GM23248 (cell line): ENCODE measurements at regions not wholly inside any gene's neighbourhood (a gene's known extent, or its start where the extent isn't known, plus 50 kb on each side); places are given as distances from the start of the nearest gene placed in this dataset.
"Not testable (repeated sequence)": the region's sequence is repeated elsewhere in the genome, so short reads cannot be mapped to it uniquely, and the experiment has no call there.

ENCODE experiments used
- DNase-seq: peaks from one replicate; pipeline ENCODE4 v3.0.0-alpha.2; 2015
- H2AFZ ChIP-seq: fragments of 200-600 bp; sonication (generic); 2 replicates; pipeline ENCODE4 v1.6.1; 2016; ENCODE audit warnings: antibody characterized with exemption
- H3F3A ChIP-seq: fragments of 200-600 bp; sonication (generic); 2 replicates; pipeline ENCODE4 v1.6.1; 2016; ENCODE audit warnings: mild to moderate bottlenecking, antibody characterized with exemption, mixed run types; ENCODE audit not compliant: insufficient read depth
- H3K27ac ChIP-seq: fragments of 200-600 bp; sonication (generic); 2 replicates; pipeline ENCODE4 v1.5.1; 2016; ENCODE audit warnings: mild to moderate bottlenecking
- H3K27me3 ChIP-seq: fragments of 200-600 bp; sonication (generic); replicated peaks from 2 replicates; pipeline ENCODE4 v1.6.1; 2016; ENCODE audit warnings: mild to moderate bottlenecking; ENCODE audit not compliant: insufficient read depth
- H3K36me3 ChIP-seq: fragments of 200-600 bp; sonication (generic); 2 replicates; pipeline ENCODE4 v1.6.1; 2016; ENCODE audit warnings: low read depth, mild to moderate bottlenecking
- H3K4me1 ChIP-seq: fragments of 200-600 bp; sonication (generic); 2 replicates; pipeline ENCODE4 v1.6.1; 2016; ENCODE audit warnings: mild to moderate bottlenecking; ENCODE audit not compliant: insufficient read depth
- H3K4me2 ChIP-seq: fragments of 200-600 bp; sonication (generic); one replicate; pipeline ENCODE4 v1.6.1; 2016; ENCODE audit warnings: mild to moderate bottlenecking; ENCODE audit not compliant: unreplicated experiment
- H3K4me3 ChIP-seq: fragments of 200-600 bp; sonication (generic); 2 replicates; pipeline ENCODE4 v1.5.1; 2016; ENCODE audit warnings: mild to moderate bottlenecking
- H3K79me2 ChIP-seq: fragments of 200-600 bp; sonication (generic); 2 replicates; pipeline ENCODE4 v1.6.1; 2016; ENCODE audit warnings: mild to moderate bottlenecking; ENCODE audit not compliant: insufficient read depth
- H3K9ac ChIP-seq: fragments of 200-600 bp; sonication (generic); 2 replicates; pipeline ENCODE4 v1.6.1; 2016; ENCODE audit warnings: mild to moderate bottlenecking
- H3K9me2 ChIP-seq: fragments of 200-600 bp; sonication (generic); 2 replicates; pipeline ENCODE4 v1.6.1; 2016; ENCODE audit warnings: mixed run types, mild to moderate bottlenecking, moderate library complexity; ENCODE audit not compliant: insufficient read depth
- H3K9me3 ChIP-seq: fragments of 200-600 bp; sonication (generic); one replicate; pipeline ENCODE4 v1.6.1; 2017; ENCODE audit warnings: low read depth
- H4K20me1 ChIP-seq: fragments of 200-600 bp; sonication (generic); 2 replicates; pipeline ENCODE4 v1.6.0; 2016; ENCODE audit not compliant: insufficient read depth
- EZH2 ChIP-seq: fragments of 200-600 bp; sonication (generic); IDR thresholded peaks from 2 replicates; pipeline ENCODE4 v1.6.1; 2018; ENCODE audit warnings: antibody characterized with exemption, mild to moderate bottlenecking; ENCODE audit not compliant: insufficient read depth, poor library complexity, severe bottlenecking
- EZH2phosphoT487 ChIP-seq: fragments of 200-600 bp; sonication (generic); IDR thresholded peaks from 2 replicates; pipeline ENCODE4 v1.6.1; 2018; ENCODE audit warnings: antibody characterized with exemption, moderate library complexity, mild to moderate bottlenecking, low read depth; ENCODE audit not compliant: insufficient read depth
- WGBS, 2 experiments: methylation state at CpG; one replicate each; pipeline ENCODE4 v1.1.6; 2015 to 2017; ENCODE audit warnings: low lambda C conversion rate in 2 of 2, low coverage in 1 of 2; ENCODE audit errors: missing lambda C conversion rate in 2 of 2; 5-methylcytosine and 5-hydroxymethylcytosine counted together
- in situ Hi-C: fragments of 300-500 bp; cut with MboI; formaldehyde crosslinking; loops from 2 replicates; pipeline ENCODE4 v1.15.0; 2020

DNA sequence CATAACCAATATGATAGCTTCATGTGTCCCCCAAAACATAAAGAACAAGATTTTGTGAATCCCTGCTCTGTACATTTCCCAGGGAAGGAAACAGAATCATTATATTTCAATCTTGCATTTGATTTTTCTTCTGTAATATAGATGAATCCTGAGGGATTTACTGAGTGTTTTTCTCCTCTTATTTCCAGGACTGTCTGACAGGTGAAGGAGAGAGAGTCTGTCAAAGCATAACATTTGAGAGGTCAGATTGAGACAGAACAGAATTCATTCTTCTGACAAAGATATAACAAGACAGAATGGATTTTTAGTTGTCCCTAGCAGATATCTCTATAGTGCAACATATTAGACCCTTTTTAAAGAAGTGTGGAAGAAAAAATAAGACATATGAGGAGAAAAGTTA lies 354.5 kb upstream of the IZUMO3 start:
- Histone ChIP-seq H3K9me3 (peaks cover 5% of the 10 kb centered on the region), H3K36me3 (no peaks in the 10 kb centered on the region), H3K79me2 (no peaks in the 10 kb centered on the region), H3K9ac (no peak overlapping the region), H3F3A (no peaks in the 10 kb centered on the region), H4K20me1 (no peaks in the 10 kb centered on the region), H3K4me3 (no peak overlapping the region), H3K4me2 (no peak overlapping the region), H3K27ac (no peak overlapping the region), H3K4me1 (no peaks in the 10 kb centered on the region), H3K9me2 (no peaks in the 10 kb centered on the region), H2AFZ (no peak overlapping the region), H3K27me3 (no peaks in the 10 kb centered on the region)
- no peak for DNase-seq
- in situ Hi-C loops = no loop called here
- no peak for TF ChIP-seq EZH2
- no peak for TF ChIP-seq EZH2phosphoT487

DNA sequence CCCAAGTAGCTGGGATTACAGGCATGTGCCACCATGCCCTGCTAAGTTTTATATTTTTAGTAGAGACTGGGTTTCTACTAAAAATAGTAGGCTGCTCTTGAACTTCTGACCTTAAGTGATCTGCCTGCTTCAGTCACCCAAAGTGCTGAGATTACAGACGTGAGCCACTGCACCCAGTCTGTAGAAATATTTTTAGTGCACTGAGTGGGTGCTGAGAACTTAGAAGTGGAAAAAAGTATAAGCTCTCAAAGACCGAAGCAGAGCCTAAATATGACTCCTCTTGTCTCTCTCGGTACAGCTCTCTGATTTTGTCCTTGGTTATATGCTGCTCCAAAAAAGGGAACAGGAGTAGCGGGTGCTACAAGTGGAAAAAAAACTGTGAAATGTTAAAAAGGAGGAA lies 353.8 kb upstream of the IZUMO3 start:
- H3F3A ChIP-seq = no peaks in the 10 kb centered on the region

DNA sequence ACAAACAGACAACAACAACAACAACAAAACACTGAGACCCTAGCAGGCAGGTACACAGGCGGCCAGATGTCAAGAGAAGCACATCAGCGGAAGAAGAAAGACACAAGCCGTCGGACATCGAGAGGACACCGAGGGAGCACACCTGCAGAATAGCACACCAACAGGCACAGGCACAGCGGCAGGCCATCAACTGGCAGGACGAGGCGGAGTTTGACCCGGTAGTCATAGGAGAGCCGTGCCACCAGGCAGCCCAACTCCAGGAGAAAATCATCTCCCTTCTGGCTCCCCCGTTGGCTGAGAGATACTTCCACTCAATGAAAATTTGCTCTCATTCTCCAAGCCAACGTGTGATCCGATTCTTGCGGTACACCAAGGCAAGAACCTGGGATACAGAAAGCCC lies 352.1 kb upstream of the IZUMO3 start:
- Histone ChIP-seq H3K4me1 (no peaks in the 10 kb centered on the region), H3K9me2 (no peaks in the 10 kb centered on the region), H3K36me3 (no peaks in the 10 kb centered on the region), H4K20me1 (no peaks in the 10 kb centered on the region), H2AFZ (no peak overlapping the region), H3K79me2 (no peaks in the 10 kb centered on the region), H3F3A (no peaks in the 10 kb centered on the region), H3K27ac (no peak overlapping the region), H3K27me3 (no peaks in the 10 kb centered on the region), H3K9ac (no peak overlapping the region), H3K4me2 (no peak overlapping the region), H3K4me3 (no peak overlapping the region), H3K9me3 (peaks cover 5% of the 10 kb centered on the region)
- DNase-seq = no peak
- 63 to 72% methylated on average over 15 of the region's 15 CpGs for WGBS, 2 experiments
- in situ Hi-C loops = no loop called here
- no peak for TF ChIP-seq EZH2
- TF ChIP-seq EZH2phosphoT487 = no peak

More for the DNA sequence above, 353.8 kb upstream of the IZUMO3 start:
- Histone ChIP-seq H3K4me2 (no peak overlapping the region), H3K4me3 (no peak overlapping the region), H3K27me3 (no peaks in the 10 kb centered on the region), H3K27ac (no peak overlapping the region), H3K79me2 (no peaks in the 10 kb centered on the region), H3K36me3 (no peaks in the 10 kb centered on the region), H3K4me1 (no peaks in the 10 kb centered on the region), H3K9me3 (peaks cover 5% of the 10 kb centered on the region), H3K9me2 (no peaks in the 10 kb centered on the region), H2AFZ (no peak overlapping the region), H4K20me1 (no peaks in the 10 kb centered on the region), H3K9ac (no peak overlapping the region)
- no peak for TF ChIP-seq EZH2phosphoT487
- WGBS, 2 experiments = 17 to 25% methylated on average over 4 of the region's 4 CpGs
- in situ Hi-C loops = no loop called here
- no peak for DNase-seq

DNA sequence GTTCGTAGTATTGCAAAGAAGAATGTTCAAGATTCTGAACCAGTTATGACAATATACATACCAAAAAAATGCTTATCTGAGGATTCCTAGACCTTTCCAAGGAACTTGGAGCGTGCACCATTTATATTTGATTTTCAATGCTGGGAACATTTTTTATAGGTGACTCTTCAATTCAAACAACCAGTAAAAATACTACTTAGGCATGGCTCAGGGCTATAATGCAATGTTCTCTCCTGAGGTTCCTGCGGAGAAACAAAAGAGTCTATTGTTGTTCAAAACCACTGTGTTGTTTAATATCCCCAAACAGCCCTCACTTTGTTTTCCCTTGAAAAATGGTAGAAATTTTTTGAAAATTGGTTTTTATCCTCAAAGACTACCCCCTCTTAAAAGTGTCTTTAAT lies 335.7 kb upstream of the IZUMO3 start:
- H3K36me3 ChIP-seq = no peaks in the 10 kb centered on the region
- H3K4me2 ChIP-seq = no peak overlapping the region
- 26 to 35% methylated on average over 3 of the region's 3 CpGs for WGBS, 2 experiments
- H2AFZ ChIP-seq = no peak overlapping the region
- H3K27ac ChIP-seq = no peak overlapping the region
- H3F3A ChIP-seq = no peaks in the 10 kb centered on the region
- DNase-seq = no peak
- TF ChIP-seq EZH2 (no peak), EZH2phosphoT487 (no peak)
- in situ Hi-C loops = no loop called here
- H3K9me2 ChIP-seq = no peaks in the 10 kb centered on the region
- H3K79me2 ChIP-seq = no peaks in the 10 kb centered on the region
- H3K9ac ChIP-seq = no peak overlapping the region
- H3K27me3 ChIP-seq = no peaks in the 10 kb centered on the region
- peaks cover 3% of the 10 kb centered on the region for H3K9me3 ChIP-seq
- no peaks in the 10 kb centered on the region for H3K4me1 ChIP-seq
- no peak overlapping the region for H3K4me3 ChIP-seq
- H4K20me1 ChIP-seq = no peaks in the 10 kb centered on the region

DNA sequence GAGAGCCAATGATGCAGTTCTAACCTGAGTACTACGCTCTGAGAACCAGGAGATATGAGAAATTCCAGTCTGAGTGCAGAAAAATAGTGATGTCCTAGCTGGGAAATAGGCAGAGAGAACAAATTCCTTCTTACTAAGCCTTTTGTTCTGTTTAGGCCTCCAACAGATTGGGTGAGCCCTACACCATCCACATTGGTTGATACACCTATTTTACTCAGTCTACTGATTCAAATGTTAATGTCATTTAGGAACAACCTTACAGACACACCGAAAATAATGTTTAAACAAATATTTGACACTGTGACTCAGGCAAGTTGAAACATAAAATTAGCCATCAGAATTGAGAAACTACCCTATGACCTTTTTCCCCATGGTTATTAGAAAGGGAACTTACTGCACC lies 333.9 kb upstream of the IZUMO3 start:
- H3K4me3 ChIP-seq = no peak overlapping the region
- no peak overlapping the region for H3K9ac ChIP-seq
- H3K79me2 ChIP-seq = no peaks in the 10 kb centered on the region
- TF ChIP-seq EZH2phosphoT487 (no peak), EZH2 (no peak)
- H3K4me1 ChIP-seq = no peaks in the 10 kb centered on the region
- in situ Hi-C loops = no loop called here
- WGBS, 2 experiments = 11 to 19% methylated on average over 2 of the region's 2 CpGs
- no peaks in the 10 kb centered on the region for H3K27me3 ChIP-seq
- H3K9me3 ChIP-seq = peaks cover 3% of the 10 kb centered on the region
- H2AFZ ChIP-seq = no peak overlapping the region
- no peak overlapping the region for H3K27ac ChIP-seq
- H3K36me3 ChIP-seq = no peaks in the 10 kb centered on the region
- no peak overlapping the region for H3K4me2 ChIP-seq
- H3K9me2 ChIP-seq = no peaks in the 10 kb centered on the region
- DNase-seq = no peak
- H4K20me1 ChIP-seq = no peaks in the 10 kb centered on the region
- H3F3A ChIP-seq = no peaks in the 10 kb centered on the region

DNA sequence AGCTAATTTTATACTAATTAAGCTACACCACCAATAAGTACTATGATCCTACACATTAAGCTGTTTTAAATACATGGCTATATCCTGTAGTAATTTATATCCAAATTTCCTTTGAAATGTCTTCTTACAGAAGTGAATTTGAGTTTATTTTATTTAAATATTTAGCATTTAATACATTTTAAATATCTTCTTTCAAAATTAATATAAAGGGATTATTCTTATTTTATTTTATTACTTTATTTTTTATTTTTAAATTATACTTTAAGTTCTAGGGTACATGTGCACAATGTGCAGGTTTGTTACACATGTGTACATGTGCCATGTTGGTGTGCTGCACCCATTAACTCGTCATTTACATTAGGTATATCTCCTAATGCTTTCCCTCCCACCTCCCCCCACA lies 310.9 kb upstream of the IZUMO3 start:
- in situ Hi-C loops, H3K36me3 ChIP-seq, DNase-seq, H3K9me2 ChIP-seq, H3F3A ChIP-seq, H3K9ac ChIP-seq, H3K27me3 ChIP-seq, H2AFZ ChIP-seq, H3K4me2 ChIP-seq, H3K4me3 ChIP-seq, H4K20me1 ChIP-seq, H3K27ac ChIP-seq, H3K9me3 ChIP-seq, H3K4me1 ChIP-seq, H3K79me2 ChIP-seq: not testable (repeated sequence)
- 0% methylated on average over 1 of the region's 1 CpG for WGBS, 2 experiments
